ENCODE measurements at regions not wholly inside any gene's neighbourhood (a gene's known extent, or its start where the extent isn't known, plus 50 kb on each side); places are given as distances from the start of the nearest gene placed in this dataset.

- H3K4me1 ChIP-seq (ENCODE audit: control insufficient read depth in 4 of 4, insufficient read depth in 4 of 4, low read length in 3 of 4): peaks cover 0 to 21% (median 16%) of the 10 kb centered on the region in 4 donors
- TF ChIP-seq REST (IDR thresholded peaks at IDR 0.05): no peak
- no peak for TF ChIP-seq GABPA (IDR thresholded peaks at IDR 0.05 in 1 of 2, conservative IDR thresholded peaks at IDR 0.05 in 1 of 2)
- no peak for TF ChIP-seq EGR1 (IDR thresholded peaks at IDR 0.05; ENCODE audit: low read depth in 2 of 2)
- TF ChIP-seq RAD21 (IDR thresholded peaks at IDR 0.05): no peak
- no peak for TF ChIP-seq ATF3 (IDR thresholded peaks at IDR 0.05)
- no peak for TF ChIP-seq MAX (IDR thresholded peaks at IDR 0.05)
- no peak for TF ChIP-seq ZBTB33 (IDR thresholded peaks at IDR 0.05)
- no peak for TF ChIP-seq FOXA2 (IDR thresholded peaks at IDR 0.05)
- H3K9ac ChIP-seq (ENCODE audit: low read depth in 1 of 2, low read length in 2 of 2): no peak overlapping the region
Observed at GRCh38 chr2:187912950-187913349, 358.7 kb upstream of the TFPI start.

GRCh38 chr2:187915810-187916209, 361.6 kb upstream of the TFPI start:
- TF ChIP-seq ZBTB33 (IDR thresholded peaks at IDR 0.05) (no peak), TAF1 (conservative IDR thresholded peaks at IDR 0.05) (no peak), RXRA (IDR thresholded peaks at IDR 0.05) (no peak), RAD21 (IDR thresholded peaks at IDR 0.05) (no peak), YY1 (IDR thresholded peaks at IDR 0.05) (no peak), NR2F2 (IDR thresholded peaks at IDR 0.05) (no peak), SP1 (IDR thresholded peaks at IDR 0.05) (no peak), HNF4G (IDR thresholded peaks at IDR 0.05) (no peak), GABPA (IDR thresholded peaks at IDR 0.05 in 1 of 2, conservative IDR thresholded peaks at IDR 0.05 in 1 of 2) (no peak), REST (IDR thresholded peaks at IDR 0.05) (no peak), JUND (IDR thresholded peaks at IDR 0.05) (no peak), CTCF (IDR thresholded peaks at IDR 0.05; ENCODE audit: low read depth, low read length, missing input control) (no peak)
- Histone ChIP-seq H3K27ac (ENCODE audit: low read depth in 1 of 2, low read length in 2 of 2) (no peak overlapping the region), H3K9ac (ENCODE audit: low read depth in 1 of 2, low read length in 2 of 2) (no peak overlapping the region), H3K4me1 (ENCODE audit: control insufficient read depth in 4 of 4, insufficient read depth in 4 of 4, low read length in 3 of 4) (peaks cover 0 to 28% (median 18%) of the 10 kb centered on the region in 4 donors), H3K9me3 (ENCODE audit: control insufficient read depth in 4 of 4, low read length in 3 of 4) (no peaks in the 10 kb centered on the region), H3K36me3 (ENCODE audit: control insufficient read depth in 4 of 4, insufficient read depth in 3 of 4, low read depth in 1 of 4, low read length in 3 of 4) (peaks cover 0 to 1% (median 0%) of the 10 kb centered on the region in 4 donors), H3K4me3 (ENCODE audit: low read depth in 1 of 3, low read length in 3 of 3) (no peak overlapping the region), H3K27me3 (ENCODE audit: control insufficient read depth in 4 of 4, insufficient read depth in 4 of 4, low read length in 3 of 4) (no peaks in the 10 kb centered on the region)
- no peak for DNase-seq (ENCODE audit: low spot score)
- 50% methylated on average over 4 of the region's 4 CpGs for WGBS

More at GRCh38 chr2:187912950-187913349, 358.7 kb upstream of the TFPI start:
- no peak overlapping the region for H3K27ac ChIP-seq (ENCODE audit: low read depth in 1 of 2, low read length in 2 of 2)
- no peak for DNase-seq (ENCODE audit: low spot score)
- H3K9me3 ChIP-seq (ENCODE audit: control insufficient read depth in 4 of 4, low read length in 3 of 4): no peaks in the 10 kb centered on the region
- no peaks in the 10 kb centered on the region for H3K27me3 ChIP-seq (ENCODE audit: control insufficient read depth in 4 of 4, insufficient read depth in 4 of 4, low read length in 3 of 4)
- no peak overlapping the region for H3K4me3 ChIP-seq (ENCODE audit: low read depth in 1 of 3, low read length in 3 of 3)
- peaks cover 0 to 1% (median 0%) of the 10 kb centered on the region in 4 donors for H3K36me3 ChIP-seq (ENCODE audit: control insufficient read depth in 4 of 4, insufficient read depth in 3 of 4, low read depth in 1 of 4, low read length in 3 of 4)

Data from liver (tissue), 8 donors.